IMR-90 (cell line): ENCODE measurements at regions not wholly inside any gene's neighbourhood (a gene's known extent, or its start where the extent isn't known, plus 50 kb on each side); places are given as distances from the start of the nearest gene placed in this dataset.

Experiments
- CTCF ChIP-seq: conservative IDR thresholded peaks from 2 replicates; pipeline ENCODE4 v1.5.1; 2012; ENCODE audit warnings: mild to moderate bottlenecking, low read depth, low read length, improper control_type of control experiment
- MAFK ChIP-seq: IDR thresholded peaks from 2 replicates; pipeline ENCODE4 v1.6.1; 2012; ENCODE audit warnings: low read depth, low read length, improper control_type of control experiment

DNA sequence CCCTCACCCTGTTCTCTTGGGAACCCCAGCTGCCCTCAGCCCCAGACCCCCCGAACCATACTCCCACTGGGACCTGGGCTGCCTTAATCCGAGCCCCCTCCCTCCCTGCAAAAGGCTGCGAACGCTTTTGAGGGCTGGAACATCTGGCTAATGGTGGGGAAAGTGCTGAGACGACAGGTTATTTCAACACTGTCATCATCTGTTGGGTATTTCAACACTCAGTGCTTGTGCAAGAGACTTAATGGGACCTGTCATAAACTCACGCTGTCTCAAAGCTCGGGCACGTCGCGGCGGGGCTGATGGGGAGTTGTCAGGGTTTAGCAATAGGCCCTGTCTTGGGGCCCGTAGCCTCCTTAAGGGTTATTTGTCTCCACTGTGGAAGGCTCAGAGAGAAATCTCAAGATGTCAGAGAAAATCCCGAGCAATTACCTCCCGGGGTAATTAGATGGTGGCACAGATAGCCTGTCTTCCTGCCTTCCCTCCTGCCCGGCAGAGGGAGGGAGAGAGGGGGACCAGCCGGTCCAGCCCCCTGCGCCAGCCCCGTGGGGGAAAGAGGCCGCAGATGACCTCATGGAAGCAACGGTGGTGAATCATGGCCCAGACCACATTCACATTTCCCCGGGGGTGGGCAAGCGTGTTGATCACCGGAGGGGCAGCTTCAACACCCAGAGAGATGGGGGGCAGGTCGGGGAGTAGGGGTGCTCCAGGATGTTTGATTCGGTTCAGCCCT, 88.7 kb upstream of the MYL10 start (continued):
- TF ChIP-seq CTCF = no peak
- TF ChIP-seq MAFK = peak; percentile 90
